Stimulated activated CD4-positive, alpha-beta T cell treated with anti-CD3 and anti-CD28 coated beads, Interleukin-1b, Interleukin-23, amount 100 ng/mL, for 24 hours (primary cell): ENCODE measurements at regions not wholly inside any gene's neighbourhood (a gene's known extent, or its start where the extent isn't known, plus 50 kb on each side); places are given as distances from the start of the nearest gene placed in this dataset.
"Not testable (repeated sequence)": the region's sequence is repeated elsewhere in the genome, so short reads cannot be mapped to it uniquely, and the experiment has no call there.

Experiments
- DNase-seq, 4 experiments: peaks; one replicate each; pipeline ENCODE4 v3.0.0-alpha.2; 2020; ENCODE audit warnings: low read depth in 4 of 4, low spot score in 1 of 4

- no peak for DNase-seq
Measured at GRCh38 chr16:8075271-8075670, 515.0 kb downstream of the TMEM114 start.

DNA sequence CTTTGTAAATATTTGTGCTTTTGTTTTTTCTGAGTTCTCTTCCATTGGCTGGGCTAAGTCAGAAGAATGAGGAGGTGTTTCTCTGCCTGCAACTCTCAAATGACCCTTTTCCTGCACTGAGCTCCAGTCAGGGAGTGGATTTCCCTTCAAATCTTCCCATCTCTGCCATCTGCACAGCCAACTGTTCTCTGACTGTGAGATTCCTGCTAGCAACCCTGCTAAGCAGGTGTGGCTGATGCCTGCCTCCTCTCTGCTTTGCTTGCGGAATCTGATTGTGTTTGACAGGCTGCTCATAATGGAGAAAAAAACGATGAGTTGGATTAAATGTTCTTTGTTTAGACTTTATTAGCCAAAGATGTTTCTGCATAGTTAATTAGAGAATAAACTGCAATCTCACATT, 519.8 kb downstream of the TMEM114 start:
- DNase-seq = no peak

DNA sequence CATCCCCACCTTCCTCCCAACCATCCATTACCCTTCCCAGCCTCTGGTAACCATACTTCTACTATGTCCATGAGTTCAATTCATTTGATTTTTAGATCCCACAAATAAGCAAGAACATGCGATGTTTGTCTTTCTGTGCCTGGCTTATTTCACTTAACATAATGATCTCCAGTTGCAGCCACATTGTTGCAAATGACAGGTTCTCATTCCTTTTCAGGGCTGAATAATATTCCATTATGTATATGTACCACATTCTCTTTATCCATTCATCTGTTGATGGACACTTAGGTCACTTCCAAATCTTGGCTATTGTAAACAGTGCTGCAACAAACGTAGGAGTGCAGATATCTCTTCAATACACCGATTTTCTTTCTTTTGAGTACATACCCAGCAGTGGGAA, 522.1 kb downstream of the TMEM114 start:
- DNase-seq = not testable (repeated sequence)

DNA sequence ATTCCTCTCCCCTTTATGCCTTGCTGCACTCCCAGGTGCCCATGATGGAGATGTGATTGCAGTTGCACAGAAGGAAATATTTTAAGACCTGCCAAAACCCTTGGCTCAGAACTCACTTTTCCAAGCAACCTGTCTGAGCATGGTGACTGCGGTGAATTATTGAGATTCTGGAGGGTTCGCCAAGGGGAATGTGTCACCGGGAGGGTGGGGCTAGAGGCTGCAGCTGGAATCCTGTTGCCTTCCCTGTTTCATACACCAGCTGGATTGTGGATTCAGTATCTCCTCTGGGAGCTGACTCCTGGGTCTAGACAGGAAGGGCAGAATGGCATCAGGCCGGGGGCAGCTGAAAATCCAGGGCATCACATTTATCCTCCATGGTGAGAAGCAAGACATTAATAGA, 527.2 kb downstream of the TMEM114 start:
- no peak for DNase-seq

DNA sequence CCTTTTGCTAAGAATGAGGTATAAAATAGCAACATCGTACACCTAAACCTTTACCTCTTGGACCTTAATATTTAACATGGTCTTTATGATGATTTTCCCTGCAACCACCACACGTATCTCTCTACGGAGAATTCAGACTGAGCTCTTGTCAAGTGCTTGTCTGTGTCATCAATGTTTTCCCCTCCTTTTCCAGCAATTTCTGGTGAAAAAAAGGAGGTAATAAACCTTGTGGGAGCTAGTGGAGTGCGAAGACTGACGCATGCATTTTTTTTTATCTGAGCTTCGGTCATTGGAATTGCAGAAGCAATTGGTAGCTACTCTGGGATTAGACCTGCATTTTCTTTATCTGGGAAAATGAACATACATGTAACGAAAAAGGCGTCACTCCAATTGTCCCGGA, 527.6 kb downstream of the TMEM114 start:
- no peak for DNase-seq

DNA sequence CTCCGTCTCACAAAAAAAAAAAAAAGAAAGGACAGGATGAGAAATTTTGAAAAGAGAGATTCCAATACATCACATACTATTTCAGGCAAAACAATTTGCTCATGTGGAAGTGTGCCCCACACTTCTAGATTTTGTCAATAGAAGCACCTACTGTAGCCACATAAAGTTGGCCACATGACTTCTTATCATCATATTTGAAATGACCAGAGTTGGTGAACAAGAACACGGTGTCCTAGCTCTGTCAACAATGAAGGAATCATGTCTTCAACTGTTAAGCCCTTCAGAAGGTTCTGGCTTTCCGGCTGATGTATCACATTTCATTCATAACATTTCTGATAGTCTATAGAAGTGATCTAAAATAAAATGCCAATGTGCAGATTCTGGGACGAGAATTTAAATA, 534.5 kb downstream of the TMEM114 start:
- DNase-seq = no peak

DNA sequence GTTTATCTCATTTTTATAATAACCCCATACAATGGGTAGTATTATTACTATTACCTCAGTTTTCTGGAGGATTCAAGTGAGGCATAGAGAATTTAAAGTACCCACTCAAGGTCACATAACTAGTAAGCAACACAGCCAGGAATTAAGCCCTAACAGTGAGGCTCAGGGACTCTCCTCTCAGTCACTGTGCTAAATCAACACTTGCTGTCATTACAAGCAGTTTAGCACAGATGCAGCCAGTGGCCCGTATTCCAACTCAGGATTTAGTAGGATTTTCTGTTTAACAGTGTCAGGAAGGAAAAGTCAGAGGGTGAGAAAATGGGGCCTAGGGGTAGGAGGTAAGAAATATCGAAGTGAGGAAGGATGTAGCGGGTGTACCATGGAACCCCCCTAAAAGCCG, 536.9 kb downstream of the TMEM114 start:
- no peak for DNase-seq

DNA sequence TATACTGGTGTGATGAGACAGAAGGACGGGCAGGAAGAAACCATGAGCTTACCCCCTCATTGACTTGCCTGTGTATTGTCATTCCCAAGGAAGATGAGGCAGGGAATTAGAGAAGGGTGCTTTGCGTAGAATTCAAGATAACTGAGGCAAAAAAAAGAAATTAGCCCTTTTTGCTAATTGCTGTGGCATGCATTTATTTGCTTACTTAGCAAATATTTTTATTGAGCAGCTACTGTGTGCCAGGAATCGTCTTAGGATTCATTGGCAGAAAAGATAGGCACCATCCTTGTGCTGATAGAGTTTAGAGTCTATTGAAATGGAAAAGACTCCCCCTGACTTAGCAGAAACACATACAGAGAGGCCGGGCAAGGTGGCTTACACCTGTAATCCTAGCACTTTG, 541.9 kb downstream of the TMEM114 start:
- no peak for DNase-seq

- DNase-seq = no peak
Measured at GRCh38 chr16:8047736-8048135, 542.6 kb downstream of the TMEM114 start.

- DNase-seq = no peak
Measured at GRCh38 chr16:8044796-8045195, 545.5 kb downstream of the TMEM114 start.

GRCh38 chr16:8032406-8032805, 557.9 kb downstream of the TMEM114 start:
- no peak for DNase-seq

DNA sequence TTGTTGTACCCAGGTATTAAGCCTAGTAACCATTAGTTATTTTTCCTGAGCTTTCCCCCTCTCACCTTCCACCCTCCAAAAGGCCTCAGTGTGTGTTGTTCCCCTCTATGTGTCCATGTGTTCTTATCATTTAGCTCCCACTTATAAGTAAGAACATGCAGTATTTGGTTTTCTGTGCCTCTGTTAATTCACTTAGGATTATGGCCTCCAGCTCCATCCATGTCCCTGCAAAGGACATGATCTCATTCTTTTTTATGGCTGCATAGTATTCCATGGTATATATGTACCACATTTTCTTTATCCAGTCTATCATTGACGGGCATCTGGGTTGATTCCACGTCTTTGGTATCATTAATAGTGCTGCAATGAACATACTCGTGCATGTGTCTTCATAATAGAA, 560.3 kb downstream of the TMEM114 start:
- not testable (repeated sequence) for DNase-seq

- no peak for DNase-seq
Measured at GRCh38 chr16:8026450-8026849, 563.9 kb downstream of the TMEM114 start.

DNA sequence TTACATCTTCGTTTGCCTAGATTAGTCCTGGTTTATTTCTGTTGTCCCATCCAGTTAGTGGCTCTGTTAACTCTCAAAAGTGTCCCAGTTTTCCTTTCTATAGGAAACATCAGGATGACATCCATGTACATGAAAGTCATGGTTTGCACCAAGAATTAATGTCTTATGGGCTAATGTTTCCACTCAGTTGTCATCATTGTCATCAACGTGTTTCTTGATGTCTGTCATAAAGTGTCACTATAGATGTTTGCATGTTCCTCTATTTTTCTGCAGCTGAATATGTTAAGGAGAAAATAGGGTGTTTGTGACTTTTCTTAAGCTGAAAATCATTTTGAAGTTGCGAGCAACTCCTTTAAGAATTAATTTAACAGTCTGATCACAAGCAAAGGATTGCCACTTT, 567.0 kb downstream of the TMEM114 start:
- no peak for DNase-seq

GRCh38 chr16:8005096-8005860, 585.0 kb downstream of the TMEM114 start:
- no peak for DNase-seq

- no peak for DNase-seq
Measured at GRCh38 chr16:7998789-7999453, 591.4 kb downstream of the TMEM114 start.

DNA sequence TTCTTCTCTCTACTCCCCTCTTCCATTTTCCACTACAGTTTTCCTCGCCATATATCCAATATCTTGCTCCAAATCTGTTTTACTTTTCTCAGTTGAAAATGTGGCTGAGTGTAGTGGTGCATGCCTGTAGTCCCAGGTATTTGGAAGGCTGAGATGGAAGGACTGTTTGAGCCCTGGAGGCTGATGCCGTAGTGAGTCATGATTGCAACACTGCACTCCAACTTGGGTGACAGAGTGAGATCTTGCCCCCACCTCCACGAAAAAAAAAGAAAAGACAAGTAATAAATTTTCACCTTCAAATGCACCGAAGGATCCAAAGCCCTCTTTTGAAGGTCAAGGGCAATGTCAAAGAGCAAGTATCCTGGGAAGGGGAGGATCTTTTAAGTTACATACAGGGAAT, 592.3 kb downstream of the TMEM114 start:
- DNase-seq = no peak

DNA sequence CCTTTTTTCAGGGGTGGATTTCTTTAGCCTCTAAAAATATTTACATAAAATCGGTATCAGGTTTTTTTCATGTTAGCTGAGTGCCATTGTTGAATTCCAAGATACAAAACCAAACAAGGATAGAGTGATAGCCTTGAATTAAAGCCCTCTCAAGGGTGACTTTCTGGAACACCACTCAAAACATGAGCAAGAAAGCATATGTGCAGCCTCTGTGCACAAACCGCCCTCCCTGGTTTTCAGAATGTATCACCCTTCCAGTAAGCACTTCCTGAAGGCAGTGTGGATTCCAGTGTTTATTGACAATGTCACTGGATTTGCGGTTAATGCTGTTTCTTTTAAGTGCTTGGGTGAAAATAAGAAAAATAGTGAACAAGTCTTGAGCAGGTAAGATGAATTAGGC, 597.7 kb downstream of the TMEM114 start:
- DNase-seq = no peak

GRCh38 chr16:7990626-7991260, 599.6 kb downstream of the TMEM114 start:
- DNase-seq = no peak

- no peak for DNase-seq
Measured at GRCh38 chr16:7983676-7984075, 606.6 kb downstream of the TMEM114 start.

DNA sequence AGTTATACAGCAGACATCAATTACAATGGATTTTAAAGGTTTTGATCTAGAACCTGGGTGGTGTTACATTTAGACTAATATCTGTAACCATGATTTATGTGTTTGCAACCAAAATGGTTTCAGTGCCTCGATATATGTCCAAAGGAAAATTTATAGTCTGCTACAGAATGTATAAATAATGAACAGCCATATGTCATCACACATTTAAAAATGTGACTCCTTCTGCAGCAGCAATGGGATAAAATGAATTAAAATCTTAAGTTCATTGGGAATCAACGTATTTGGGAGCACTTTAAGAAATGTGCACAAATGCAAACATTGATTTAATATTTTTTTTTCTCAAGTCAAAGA, 610.2 kb downstream of the TMEM114 start:
- DNase-seq = no peak

DNA sequence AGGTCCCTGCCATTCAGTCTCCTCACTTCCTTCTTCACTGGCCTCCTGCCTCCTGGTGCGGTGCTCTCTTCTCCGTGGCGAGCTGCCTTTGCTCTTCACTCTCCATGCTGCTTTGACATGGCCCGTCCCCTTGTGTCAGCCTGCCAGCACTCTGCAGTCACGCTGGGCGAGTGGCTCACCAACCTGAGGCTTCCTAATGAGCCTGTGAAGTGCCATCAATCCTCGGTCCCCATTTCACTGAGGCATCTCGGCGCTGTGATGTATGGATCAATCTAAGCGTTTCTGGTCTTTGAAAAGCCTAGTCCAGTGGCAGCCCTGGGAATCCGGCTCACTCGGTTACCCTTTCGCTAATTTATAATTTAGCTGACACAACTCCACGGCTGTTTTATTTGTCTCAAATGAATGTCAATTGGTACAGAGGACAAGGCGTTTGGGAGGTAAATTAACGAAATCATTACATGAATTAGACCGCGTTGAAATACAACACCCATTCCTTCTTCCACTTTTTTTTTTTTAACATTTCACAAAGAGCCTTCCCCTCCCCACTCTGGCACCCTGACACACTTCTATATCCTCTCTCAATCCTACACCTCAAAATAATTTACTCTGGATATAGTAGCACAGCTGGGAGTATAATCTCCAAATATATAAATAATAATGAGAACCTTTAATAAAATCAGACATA, 610.7 kb downstream of the TMEM114 start:
- no peak for DNase-seq
